LNCAP (cell line): ENCODE measurements at regions not wholly inside any gene's neighbourhood (a gene's known extent, or its start where the extent isn't known, plus 50 kb on each side); places are given as distances from the start of the nearest gene placed in this dataset.

Experiments
- TF ChIP-seq, protein P1 (sequence below): fragments of 450-650 bp; IDR thresholded peaks from 2 replicates; pipeline ENCODE4 v1.5.1; 2017; ENCODE audit warnings: mild to moderate bottlenecking

DNA sequence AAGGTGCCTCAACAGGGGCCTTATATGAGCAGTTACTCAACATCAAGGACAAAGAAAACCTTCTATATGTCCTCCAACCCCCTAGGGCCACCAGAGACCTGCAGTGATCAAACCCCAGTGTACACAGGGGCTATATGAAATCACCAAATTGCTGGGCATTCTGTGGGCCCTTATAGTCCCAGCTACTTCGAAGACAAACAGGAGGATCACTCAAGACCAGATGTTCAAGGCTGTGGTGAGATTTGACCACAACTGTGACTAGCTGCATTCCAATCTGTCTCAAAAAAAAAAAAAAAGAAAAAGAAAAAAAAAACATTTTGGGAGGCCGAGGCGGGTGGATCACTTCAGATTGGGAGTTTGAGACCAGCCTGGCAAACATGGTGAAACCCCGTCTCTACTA, 51.0 kb upstream of the PRB2 start:
- TF ChIP-seq, protein P1, sequence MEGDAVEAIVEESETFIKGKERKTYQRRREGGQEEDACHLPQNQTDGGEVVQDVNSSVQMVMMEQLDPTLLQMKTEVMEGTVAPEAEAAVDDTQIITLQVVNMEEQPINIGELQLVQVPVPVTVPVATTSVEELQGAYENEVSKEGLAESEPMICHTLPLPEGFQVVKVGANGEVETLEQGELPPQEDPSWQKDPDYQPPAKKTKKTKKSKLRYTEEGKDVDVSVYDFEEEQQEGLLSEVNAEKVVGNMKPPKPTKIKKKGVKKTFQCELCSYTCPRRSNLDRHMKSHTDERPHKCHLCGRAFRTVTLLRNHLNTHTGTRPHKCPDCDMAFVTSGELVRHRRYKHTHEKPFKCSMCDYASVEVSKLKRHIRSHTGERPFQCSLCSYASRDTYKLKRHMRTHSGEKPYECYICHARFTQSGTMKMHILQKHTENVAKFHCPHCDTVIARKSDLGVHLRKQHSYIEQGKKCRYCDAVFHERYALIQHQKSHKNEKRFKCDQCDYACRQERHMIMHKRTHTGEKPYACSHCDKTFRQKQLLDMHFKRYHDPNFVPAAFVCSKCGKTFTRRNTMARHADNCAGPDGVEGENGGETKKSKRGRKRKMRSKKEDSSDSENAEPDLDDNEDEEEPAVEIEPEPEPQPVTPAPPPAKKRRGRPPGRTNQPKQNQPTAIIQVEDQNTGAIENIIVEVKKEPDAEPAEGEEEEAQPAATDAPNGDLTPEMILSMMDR, result no peak

GRCh38 chr12:11457996-11458645, 62.8 kb upstream of the PRB2 start:
- TF ChIP-seq, protein P1, result no peak

GRCh38 chr12:11460343-11461023, 65.1 kb upstream of the PRB2 start:
- TF ChIP-seq, protein P1, result no peak

- TF ChIP-seq, protein P1, result no peak
Observed at GRCh38 chr12:11461433-11461832, 66.1 kb upstream of the PRB2 start.

DNA sequence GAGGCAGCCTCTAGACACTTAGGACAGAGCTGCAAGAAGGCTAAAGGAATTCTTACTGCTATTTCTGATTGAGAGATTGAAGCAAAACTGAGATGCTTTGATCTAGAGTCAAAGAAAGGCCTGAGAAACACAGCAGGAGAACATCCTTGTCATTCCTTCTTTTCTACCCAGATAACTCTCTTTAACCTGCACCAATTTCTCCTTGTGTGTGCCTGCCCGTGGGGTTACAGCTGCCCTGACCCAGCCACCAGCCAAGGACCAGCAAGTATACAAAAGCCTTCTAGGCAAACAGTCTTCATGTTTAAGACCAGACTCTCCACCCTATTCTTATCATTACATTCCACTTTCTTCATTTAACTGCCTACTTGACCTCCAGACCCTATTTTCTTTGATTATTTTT, 81.7 kb upstream of the PRB2 start:
- TF ChIP-seq, protein P1, result no peak

DNA sequence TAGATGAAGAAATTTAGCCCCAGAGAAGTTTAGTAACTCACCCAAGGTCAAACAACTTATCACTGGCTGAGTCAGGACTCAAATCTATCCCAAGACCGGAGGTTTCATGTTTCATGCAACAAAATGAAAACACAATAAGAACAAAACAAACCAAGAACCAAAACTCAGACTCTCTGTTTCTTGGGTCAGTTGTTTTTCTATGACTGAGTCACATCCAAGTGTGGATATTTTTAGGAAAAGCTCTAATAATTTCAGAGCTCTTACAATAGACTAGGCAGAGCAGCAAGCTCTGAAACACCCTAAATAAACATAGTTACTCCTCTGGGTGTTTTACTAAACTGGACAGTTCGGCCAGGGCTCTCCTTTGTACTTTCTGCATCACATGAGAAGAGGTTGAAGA, 87.6 kb upstream of the PRB2 start:
- TF ChIP-seq, protein P1, result no peak

- TF ChIP-seq, protein P1, result peak; percentile 94
Observed at GRCh38 chr12:11486623-11487444, 91.5 kb upstream of the PRB2 start.
